Prostate gland (tissue), 2 donors: ENCODE measurements at regions not wholly inside any gene's neighbourhood (a gene's known extent, or its start where the extent isn't known, plus 50 kb on each side); places are given as distances from the start of the nearest gene placed in this dataset.

Experiments used
- POLR2AphosphoS5 ChIP-seq: sonication (generic); formaldehyde crosslinking; IDR thresholded peaks from one replicate; pipeline ENCODE4 v1.6.1; 2017; ENCODE audit warnings: antibody characterized with exemption
- TF ChIP-seq, protein P1 (sequence below), 4 experiments: fragments of 200-600 bp in 2 of 4; fragments of 450-650 bp in 2 of 4; sonication (generic) in 2 of 4; IDR thresholded peaks; 1 replicate in 3 of 4; 2 replicates in 1 of 4; pipeline ENCODE4 v1.5.1; 2016 to 2019; ENCODE audit warnings: antibody characterized with exemption in 4 of 4, mild to moderate bottlenecking in 2 of 4, moderate library complexity in 2 of 4

DNA sequence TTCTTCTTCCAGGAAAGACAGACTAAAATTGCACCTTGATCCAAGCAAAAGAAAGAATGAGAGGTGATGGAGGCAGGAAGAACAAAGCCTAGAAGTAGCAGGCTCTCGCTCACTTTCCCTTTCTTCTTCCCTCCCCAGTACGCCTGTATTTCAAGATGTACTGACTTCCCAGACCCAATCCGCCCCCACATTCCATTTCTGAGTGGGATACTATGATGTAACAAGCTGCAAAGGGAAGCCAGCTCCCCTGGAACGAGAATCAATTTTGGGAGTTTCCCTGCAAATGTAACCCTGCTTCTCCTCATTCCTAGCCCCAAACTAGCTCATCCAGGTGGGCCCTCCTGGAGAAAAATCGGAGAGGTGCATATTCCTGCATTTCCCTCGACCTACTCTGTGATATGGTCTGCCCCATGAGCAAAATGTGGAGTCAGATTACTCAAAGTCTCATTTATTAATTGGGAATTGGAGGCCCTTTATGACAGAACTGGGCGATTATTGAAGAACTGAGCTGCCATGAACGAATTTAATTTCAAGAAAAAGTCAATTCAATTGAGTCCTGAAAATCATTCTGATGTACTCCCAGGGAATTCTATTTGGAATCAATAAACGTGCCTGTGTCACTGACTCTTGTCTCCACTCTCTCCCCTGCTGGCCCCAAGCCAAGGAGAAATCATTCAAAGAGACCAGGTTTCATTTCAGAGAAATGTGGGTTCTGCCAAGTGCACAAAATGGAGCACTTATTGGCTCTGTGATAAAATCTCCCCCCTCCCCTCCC lies 398.9 kb downstream of the SHISA9 start:
- no peak for TF ChIP-seq POLR2AphosphoS5
- TF ChIP-seq, protein P1, sequence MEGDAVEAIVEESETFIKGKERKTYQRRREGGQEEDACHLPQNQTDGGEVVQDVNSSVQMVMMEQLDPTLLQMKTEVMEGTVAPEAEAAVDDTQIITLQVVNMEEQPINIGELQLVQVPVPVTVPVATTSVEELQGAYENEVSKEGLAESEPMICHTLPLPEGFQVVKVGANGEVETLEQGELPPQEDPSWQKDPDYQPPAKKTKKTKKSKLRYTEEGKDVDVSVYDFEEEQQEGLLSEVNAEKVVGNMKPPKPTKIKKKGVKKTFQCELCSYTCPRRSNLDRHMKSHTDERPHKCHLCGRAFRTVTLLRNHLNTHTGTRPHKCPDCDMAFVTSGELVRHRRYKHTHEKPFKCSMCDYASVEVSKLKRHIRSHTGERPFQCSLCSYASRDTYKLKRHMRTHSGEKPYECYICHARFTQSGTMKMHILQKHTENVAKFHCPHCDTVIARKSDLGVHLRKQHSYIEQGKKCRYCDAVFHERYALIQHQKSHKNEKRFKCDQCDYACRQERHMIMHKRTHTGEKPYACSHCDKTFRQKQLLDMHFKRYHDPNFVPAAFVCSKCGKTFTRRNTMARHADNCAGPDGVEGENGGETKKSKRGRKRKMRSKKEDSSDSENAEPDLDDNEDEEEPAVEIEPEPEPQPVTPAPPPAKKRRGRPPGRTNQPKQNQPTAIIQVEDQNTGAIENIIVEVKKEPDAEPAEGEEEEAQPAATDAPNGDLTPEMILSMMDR (IDR thresholded peaks at IDR 0.05): no peak
